Neutrophil (primary cell): ENCODE measurements at regions not wholly inside any gene's neighbourhood (a gene's known extent, or its start where the extent isn't known, plus 50 kb on each side); places are given as distances from the start of the nearest gene placed in this dataset.
"Not testable (repeated sequence)": the region's sequence is repeated elsewhere in the genome, so short reads cannot be mapped to it uniquely, and the experiment has no call there.

Experiments
- H3K27ac ChIP-seq: fragments of 200-600 bp; sonication (generic); 2 replicates; pipeline ENCODE4 v1.5.1; 2016; ENCODE audit warnings: mild to moderate bottlenecking, moderate library complexity
- H3K27me3 ChIP-seq: fragments of 200-600 bp; sonication (generic); 2 replicates; pipeline ENCODE4 v1.6.0; 2016; ENCODE audit warnings: mild to moderate bottlenecking
- H3K36me3 ChIP-seq: fragments of 200-600 bp; sonication (generic); 2 replicates; pipeline ENCODE4 v1.5.1; 2017
- H3K4me1 ChIP-seq, 2 experiments: fragments of 200-600 bp in 1 of 2; sonication (generic) in 1 of 2; 1 replicate in 1 of 2; 2 replicates in 1 of 2; pipeline versions ENCODE4 v1.5.1 to v1.6.1; 2013 to 2016; ENCODE audit warnings: low read depth in 1 of 2, low read length in 1 of 2, mild to moderate bottlenecking in 1 of 2, moderate library complexity in 1 of 2; ENCODE audit not compliant: control insufficient read depth in 1 of 2, insufficient read depth in 1 of 2
- H3K4me3 ChIP-seq, 2 experiments: fragments of 200-600 bp in 1 of 2; sonication (generic) in 1 of 2; 1 replicate in 1 of 2; 2 replicates in 1 of 2; pipeline ENCODE4 v1.5.1; 2013 to 2016; ENCODE audit warnings: low read depth in 1 of 2, low read length in 1 of 2, mild to moderate bottlenecking in 1 of 2, moderate library complexity in 1 of 2
- H3K9me3 ChIP-seq: fragments of 200-600 bp; sonication (generic); 2 replicates; pipeline ENCODE4 v1.5.1; 2016
- CTCF ChIP-seq: fragments of 200-600 bp; sonication (generic); IDR thresholded peaks from 2 replicates; pipeline ENCODE4 v1.5.1; 2016; ENCODE audit warnings: antibody characterized with exemption

- H3K4me1 ChIP-seq, result peaks cover 8 to 14% of the 10 kb centered on the region in 2 experiments
- H3K4me3 ChIP-seq, result no peak overlapping the region
- H3K36me3 ChIP-seq, result no peaks in the 10 kb centered on the region
- no peaks in the 10 kb centered on the region for H3K9me3 ChIP-seq
- no peak overlapping the region for H3K27ac ChIP-seq
- TF ChIP-seq CTCF, result no peak
- no peaks in the 10 kb centered on the region for H3K27me3 ChIP-seq
Measured at GRCh38 chr18:56448751-56449150, 189.6 kb downstream of the TXNL1 start.

GRCh38 chr18:56445422-56445821 lies 193.0 kb downstream of the TXNL1 start:
- H3K27ac ChIP-seq, result no peak overlapping the region
- no peak for TF ChIP-seq CTCF

GRCh38 chr18:56444201-56444600 lies 194.2 kb downstream of the TXNL1 start:
- Histone ChIP-seq H3K27me3 (no peaks in the 10 kb centered on the region), H3K9me3 (no peaks in the 10 kb centered on the region), H3K36me3 (no peaks in the 10 kb centered on the region), H3K4me3 (peak overlapping the region in 1 of 2 experiments; percentile 12), H3K4me1 (peaks cover 12 to 21% of the 10 kb centered on the region in 2 experiments), H3K27ac (peak overlapping the region; percentile 45)
- no peak for TF ChIP-seq CTCF

More at GRCh38 chr18:56445422-56445821, 193.0 kb downstream of the TXNL1 start:
- Histone ChIP-seq H3K9me3 (no peaks in the 10 kb centered on the region), H3K36me3 (no peaks in the 10 kb centered on the region), H3K27me3 (no peaks in the 10 kb centered on the region), H3K4me3 (no peak overlapping the region), H3K4me1 (peaks cover 12 to 21% of the 10 kb centered on the region in 2 experiments)

GRCh38 chr18:56443166-56443907 lies 195.1 kb downstream of the TXNL1 start:
- Histone ChIP-seq H3K27me3 (no peaks in the 10 kb centered on the region), H3K4me1 (peaks cover 12 to 21% of the 10 kb centered on the region in 2 experiments), H3K36me3 (no peaks in the 10 kb centered on the region), H3K27ac (peak overlapping the region; percentile 45), H3K9me3 (no peaks in the 10 kb centered on the region), H3K4me3 (peak overlapping the region; percentile 12)
- TF ChIP-seq CTCF, result no peak

- not testable (repeated sequence) for H3K36me3 ChIP-seq, H3K27me3 ChIP-seq, H3K9me3 ChIP-seq, H3K4me1 ChIP-seq, H3K27ac ChIP-seq, H3K4me3 ChIP-seq
Measured at GRCh38 chr18:56438480-56438879, 199.9 kb downstream of the TXNL1 start.

- no peak for TF ChIP-seq CTCF
- no peak overlapping the region for H3K4me3 ChIP-seq
- H3K4me1 ChIP-seq, result no peaks in the 10 kb centered on the region
- H3K9me3 ChIP-seq, result no peaks in the 10 kb centered on the region
- H3K36me3 ChIP-seq, result no peaks in the 10 kb centered on the region
- no peak overlapping the region for H3K27ac ChIP-seq
- H3K27me3 ChIP-seq, result no peaks in the 10 kb centered on the region
Measured at GRCh38 chr18:56436651-56437050, 201.7 kb downstream of the TXNL1 start.
